GM19023 (cell line): ENCODE measurements at regions not wholly inside any gene's neighbourhood (a gene's known extent, or its start where the extent isn't known, plus 50 kb on each side); places are given as distances from the start of the nearest gene placed in this dataset.
"Not testable (repeated sequence)": the region's sequence is repeated elsewhere in the genome, so short reads cannot be mapped to it uniquely, and the experiment has no call there.

Experiments
- ATAC-seq: cut with Tn5 transposase; IDR thresholded peaks from one replicate; pipeline ENCODE4 v1.9.1; 2021; ENCODE audit warnings: mild to moderate bottlenecking, moderate library complexity; ENCODE audit not compliant: unreplicated experiment

DNA sequence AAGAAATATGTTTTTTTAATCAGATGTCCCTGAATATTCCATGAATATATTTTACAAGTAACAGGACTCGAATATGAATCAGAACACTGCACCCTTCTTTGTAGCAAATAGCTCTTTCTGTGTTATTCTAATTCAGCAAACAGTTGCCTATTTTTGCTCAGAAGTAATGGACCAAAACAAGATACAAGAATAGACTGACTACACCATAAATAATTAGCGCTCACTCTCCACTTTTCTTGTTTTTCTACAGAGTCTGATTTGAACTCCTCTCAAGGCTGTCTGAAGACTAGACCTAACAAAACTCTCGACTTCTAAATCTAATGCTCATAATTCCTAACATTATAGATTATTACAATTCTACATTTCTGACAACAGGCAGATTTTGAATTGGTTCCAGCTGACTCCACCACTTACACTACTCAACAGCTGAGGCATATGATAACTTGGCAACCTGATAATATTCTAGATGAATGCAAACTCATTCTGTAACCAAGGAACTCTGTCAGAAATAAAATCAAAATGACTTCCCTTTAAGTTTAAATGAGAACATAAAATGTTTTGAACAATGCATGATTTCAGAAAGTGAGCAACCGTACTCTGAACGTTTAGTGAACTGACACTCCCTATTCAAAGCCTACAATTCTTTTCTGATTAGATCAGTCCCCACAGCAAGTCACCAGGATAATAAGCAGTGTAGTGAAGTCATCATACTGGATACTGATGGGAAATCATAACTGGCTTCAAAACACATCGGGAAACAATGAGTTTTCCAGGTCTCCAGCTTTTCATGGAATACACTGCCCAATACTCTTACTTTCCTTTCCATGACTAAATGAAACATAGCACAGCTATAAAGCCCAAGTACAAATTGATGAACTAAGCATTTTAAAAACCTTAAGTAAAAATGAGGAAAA is 114.2 kb upstream of the BEND6 start:
- no peak for ATAC-seq

DNA sequence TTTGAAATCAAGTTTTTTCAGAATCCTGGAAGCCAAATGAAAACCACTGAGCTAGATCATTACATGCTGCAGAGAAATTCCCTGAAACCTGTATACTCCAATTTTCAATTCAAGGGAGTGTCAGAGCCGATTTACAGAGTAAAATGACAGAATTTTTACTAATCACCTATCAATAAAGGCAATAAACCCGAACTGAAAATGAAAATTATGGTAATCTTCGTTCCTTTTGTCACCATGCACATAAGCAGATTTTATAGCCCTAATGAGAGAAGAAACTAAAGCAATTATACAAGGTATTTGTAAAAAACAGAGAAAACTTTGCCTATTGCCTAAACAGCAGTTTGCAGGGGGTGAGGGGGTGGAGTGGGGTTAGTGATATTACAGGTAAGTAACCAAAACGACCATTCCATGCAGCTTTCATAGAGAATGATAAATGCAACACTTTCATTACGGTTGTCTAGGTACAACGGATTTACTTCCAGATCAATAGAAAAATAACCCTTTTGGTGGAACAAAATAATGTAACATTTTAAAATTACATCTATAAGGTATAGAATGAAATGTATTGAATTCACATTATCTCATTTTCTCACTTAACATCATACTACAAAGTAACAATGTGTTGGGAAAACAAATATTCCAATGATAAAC is 115.2 kb upstream of the BEND6 start:
- ATAC-seq: no peak

DNA sequence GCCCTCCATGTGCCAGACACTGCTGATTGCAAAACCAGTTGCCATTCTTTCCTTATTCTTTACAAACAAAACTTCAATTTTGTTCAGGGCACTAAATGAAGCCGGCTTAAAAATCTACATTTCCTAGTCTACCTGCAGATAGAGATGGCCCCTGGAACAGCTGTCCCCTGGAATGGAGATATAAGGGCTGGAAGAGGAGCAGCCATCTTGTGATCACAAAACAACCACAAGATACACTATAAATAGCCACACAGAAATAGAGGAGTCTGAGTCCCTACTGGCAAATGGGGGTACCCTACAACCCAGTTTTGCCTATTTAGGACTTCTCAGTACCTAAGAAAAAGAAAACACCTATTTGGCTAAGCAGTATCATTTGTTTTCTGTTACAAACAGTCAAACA is 115.9 kb upstream of the BEND6 start:
- no peak for ATAC-seq

- no peak for ATAC-seq
Measured at GRCh38 chr6:56838016-56838555, 116.8 kb upstream of the BEND6 start.

DNA sequence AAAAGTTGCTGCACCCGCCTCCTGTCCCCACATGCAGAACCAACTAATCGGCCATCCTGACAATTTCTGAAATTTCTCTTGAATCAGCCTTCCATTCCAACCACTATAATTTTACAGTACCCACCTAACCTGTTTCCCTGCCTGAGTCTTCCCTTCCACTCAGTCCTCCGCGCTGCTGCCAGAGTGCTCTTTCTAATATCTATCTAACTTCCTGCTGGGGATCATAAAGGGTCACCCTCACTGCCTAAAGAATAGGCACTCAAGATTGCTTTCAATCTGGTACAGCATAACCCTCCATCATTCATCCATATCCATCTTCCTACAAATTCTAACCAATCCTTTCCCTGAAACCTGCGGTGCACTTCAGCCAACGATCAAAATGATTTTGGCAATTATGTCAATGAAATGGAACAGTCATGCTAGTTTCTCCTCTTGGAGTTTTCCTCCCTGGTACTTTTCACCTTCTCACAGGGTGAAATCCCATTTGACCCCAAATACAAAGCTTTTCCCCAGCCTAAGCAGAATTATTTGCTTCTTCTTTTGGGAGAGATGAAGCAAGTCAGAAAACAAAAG is 117.5 kb upstream of the BEND6 start:
- ATAC-seq: no peak

- no peak for ATAC-seq
Measured at GRCh38 chr6:56835612-56836011, 119.3 kb upstream of the BEND6 start.

DNA sequence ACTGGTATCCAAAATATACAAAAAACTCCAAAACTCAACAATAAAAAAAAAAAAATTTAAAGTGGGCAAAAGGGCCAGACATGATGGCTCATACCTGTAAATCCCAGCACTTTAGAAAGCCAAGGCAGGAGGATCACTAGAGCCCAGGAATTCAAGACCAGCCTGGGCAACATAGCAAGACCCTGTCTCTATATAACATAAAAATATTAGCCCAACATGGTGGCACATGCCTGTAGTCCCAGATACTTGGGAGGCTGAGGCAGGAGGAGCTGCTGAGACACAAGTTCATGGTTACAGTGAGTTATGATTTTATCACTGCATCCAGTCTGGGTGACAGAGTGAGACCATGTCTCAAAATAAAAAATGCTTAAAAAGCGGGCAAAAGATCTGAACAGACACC is 121.0 kb upstream of the BEND6 start:
- no peak for ATAC-seq

DNA sequence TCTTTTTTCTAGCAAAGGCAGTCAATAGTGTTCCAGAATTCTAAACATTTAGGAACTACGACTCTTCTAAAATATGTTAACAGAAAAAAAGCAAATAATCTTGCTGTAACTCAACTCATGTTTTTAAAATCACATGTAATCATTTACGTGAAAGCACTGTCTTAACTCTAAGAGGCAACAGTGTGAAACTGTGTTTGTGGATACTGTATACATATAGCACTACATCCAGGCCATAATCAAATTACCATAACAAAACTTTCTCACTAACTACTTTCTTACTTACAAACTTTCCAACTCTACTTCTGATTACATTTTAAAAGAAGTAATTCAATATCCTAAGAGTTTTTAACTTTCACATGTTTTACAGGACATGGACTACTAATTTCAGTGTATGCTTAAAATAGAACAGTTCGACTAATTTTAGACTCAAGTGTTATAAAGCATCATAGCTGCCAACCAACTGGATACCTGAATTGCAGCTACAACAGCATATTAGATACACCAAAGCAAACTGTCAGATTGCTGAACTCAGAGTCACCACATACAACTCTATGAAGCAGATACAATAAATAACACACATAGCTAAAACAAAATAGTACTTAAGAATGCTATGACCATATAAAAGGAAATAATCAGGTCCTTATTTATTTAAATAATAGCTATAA is 121.6 kb upstream of the BEND6 start:
- no peak for ATAC-seq

DNA sequence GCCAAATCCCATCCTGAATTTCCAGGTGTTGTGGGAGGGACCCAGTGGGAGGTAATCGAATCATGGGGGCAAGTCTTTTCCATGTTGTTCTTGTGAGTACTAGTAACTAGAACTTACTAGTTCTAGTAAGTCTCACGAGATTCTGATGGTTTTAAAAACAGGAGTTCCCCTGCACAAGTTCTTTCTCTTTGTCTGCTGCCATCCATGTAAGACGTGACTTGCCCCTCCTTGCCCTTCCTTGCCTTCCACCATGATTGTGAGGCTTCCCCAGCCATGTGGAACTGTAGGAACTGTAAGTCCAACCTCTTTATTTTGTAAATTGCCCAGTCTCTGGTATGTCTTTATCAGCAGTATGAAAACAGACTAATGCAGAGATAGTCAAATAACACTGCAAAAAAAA is 122.7 kb upstream of the BEND6 start:
- no peak for ATAC-seq

DNA sequence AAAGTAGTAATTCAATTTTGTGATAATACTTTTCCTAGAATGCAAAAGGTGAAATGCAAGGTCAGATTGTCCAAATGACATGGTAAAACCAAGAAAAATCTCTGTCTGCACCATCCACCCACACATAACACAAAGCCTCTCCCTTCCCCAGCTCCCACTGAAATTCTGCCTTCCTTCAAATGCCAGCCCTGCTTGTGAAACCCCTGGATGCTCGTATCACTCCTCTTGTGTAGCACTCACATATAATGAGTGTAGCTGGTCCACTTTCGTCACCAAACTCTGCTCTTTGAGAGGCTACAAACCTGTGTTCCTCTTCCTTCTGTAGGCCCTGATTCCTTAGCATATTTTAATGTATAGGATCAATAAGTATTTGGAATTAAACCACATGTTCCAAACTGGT is 123.6 kb upstream of the BEND6 start:
- no peak for ATAC-seq

DNA sequence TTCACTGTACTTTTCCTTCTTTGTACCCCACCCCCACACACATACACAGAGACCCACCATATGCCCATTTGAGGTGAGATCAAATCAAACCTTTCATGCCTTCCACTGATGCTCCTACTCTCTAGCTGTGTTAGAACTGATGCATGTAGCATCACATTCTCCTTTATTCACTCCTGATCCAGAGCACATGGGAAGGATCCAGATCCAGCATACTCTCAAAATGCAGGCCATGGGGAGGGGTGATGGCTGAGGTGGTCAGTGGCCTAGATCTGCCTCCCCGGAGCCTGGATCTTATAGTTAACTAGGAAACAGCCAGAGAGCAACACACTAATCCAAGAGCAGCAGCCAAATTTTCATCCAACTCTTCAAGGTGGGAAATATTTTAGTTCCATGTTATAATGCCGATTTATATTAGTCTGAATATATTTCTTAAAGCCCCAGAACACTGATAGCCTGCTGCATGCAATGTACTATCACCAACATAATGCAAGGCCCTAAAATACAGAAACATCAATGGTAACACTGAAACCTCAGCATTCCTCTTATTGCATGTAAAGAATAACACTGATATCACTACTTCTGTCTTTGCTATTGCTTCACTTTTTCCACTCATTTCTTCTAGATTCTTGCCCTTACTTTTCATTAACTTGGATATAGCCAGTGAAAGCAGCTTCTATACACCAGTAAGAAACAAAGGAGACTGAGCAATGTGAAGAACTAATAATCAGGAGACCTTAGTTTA is 126.8 kb upstream of the BEND6 start:
- no peak for ATAC-seq

DNA sequence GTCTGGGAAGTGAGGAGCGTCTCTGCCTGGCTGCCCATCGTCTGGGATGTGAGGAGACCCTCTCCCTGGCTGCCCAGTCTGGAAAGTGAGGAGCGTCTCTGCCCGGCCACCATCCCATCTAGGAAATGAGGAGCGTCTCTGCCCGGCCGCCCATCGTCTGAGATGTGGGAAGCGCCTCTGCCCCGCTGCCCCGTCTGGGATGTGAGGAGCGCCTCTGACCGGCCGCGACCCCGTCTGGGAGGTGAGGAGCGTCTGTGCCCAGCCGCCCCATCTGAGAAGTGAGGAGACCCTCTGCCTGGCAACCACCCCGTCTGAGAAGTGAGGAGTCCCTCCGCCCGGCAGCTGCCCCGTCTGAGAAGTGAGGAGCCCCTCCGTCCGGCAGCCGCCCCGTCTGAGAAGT is 130.5 kb upstream of the BEND6 start:
- not testable (repeated sequence) for ATAC-seq

GRCh38 chr6:56821005-56821432 is 133.9 kb upstream of the BEND6 start:
- ATAC-seq: no peak

DNA sequence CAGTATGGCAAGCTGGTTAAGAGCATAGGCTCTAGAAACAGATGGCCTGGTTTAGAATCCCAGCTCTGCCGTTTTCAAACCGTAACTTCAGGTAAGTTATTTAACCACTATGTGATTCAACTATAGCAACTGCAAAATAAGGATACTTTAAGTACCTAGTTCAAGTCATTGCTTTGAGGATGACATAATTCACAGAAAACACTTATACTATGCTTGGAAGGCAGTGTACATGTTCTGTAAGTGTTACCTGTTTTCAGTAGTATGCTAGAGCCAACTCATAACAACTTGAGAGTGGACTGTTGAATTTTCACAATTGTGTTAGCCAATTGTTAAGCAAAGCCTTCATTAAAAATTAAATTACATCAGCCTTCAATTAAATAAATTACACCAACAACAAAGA is 134.8 kb upstream of the BEND6 start:
- no peak for ATAC-seq

DNA sequence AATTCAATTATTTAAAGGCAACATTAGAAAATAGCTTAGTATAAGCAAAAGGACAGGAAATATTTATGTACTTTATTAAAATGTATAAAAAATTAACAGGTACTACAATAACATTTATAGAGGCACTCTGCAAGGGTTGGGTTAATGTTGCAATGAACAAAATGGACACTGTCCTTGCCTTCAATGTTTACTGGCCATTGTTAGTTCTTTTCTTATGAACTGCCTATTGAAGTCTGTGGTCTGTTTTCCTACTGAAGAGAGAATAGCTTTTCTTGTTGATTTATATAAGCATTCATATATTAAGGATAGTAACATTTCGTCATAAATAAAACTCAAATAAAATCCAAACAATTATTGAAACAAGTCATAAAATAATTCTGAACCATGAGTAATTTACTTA is 135.3 kb upstream of the BEND6 start:
- ATAC-seq: no peak

DNA sequence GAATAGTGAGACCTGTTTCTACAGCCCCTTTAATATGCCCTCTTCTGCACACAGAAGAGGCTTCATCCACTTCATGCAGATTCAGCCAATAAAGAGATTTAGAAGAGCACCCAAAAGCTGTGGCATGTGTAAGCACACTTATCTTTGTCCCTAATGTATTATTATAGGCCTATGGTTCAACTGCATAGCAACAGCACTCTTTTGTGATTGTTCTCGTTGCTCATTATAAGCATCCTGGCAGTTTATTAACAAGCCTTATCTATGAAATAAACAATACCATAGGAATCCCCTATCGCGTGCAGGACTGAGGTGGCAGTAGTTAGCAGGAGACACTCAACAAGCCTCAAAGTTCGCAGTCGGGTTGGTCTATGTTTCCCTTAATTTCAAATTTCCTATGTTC is 138.5 kb upstream of the BEND6 start:
- ATAC-seq: no peak

DNA sequence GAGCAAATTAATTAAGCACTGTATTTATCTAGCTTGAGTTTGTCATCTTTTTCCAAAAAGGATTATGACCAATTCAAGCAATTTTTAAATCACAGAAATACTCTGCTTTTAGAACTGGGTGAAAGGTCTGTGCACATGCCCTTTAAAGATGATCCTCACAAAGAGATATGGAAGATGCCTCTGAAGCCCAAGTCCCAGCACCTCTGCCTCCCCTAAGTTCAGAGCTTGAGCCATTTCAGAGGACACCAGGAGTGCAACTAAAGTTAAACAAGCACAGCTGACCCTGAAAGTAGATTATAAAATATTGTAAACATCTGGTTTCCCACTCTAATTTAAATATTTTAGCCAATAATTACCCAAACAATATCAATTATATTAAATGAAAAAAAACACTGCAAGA is 139.5 kb upstream of the BEND6 start:
- ATAC-seq: no peak

- no peak for ATAC-seq
Measured at GRCh38 chr6:56814802-56815201, 140.1 kb upstream of the BEND6 start.

DNA sequence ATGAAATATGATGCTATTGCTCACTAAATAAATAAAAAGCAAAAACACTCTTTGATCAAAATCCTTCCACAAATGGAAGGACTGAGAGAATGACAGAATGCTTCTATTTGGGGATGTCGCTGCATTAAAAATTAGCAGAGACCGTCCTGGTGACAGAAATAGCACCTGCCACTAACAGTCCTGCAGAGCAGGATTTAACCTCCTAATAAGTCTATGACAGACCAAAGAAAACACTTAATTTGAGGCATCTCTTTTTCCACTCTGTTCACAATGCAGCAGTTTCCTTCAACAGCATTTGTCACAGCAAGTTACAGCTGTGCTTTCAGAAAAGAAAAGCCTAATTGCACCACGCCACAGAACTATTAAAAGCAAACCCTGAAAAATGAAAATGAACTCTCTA is 140.6 kb upstream of the BEND6 start:
- no peak for ATAC-seq

DNA sequence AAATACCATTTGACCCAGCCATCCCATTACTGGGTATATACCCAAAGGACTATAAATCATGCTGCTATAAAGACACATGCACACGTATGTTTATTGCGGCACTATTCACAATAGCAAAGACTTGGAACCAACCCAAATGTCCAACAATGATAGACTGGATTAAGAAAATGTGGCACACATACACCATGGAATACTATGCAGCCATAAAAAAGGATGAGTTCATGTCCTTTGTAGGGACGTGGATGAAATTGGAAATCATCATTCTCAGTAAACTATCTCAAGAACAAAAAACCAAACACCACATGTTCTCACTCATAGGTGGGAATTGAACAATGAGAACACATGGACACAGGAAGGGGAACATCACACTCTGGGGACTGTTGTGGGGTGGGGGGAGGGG is 142.1 kb upstream of the BEND6 start:
- ATAC-seq: not testable (repeated sequence)
